Prostate gland (tissue), 2 donors: ENCODE measurements at regions not wholly inside any gene's neighbourhood (a gene's known extent, or its start where the extent isn't known, plus 50 kb on each side); places are given as distances from the start of the nearest gene placed in this dataset.

ENCODE experiments used
- POLR2A ChIP-seq: fragments of 450-650 bp; IDR thresholded peaks from one replicate; pipeline ENCODE4 v1.6.1; 2016; ENCODE audit warnings: antibody characterized with exemption, mild to moderate bottlenecking
- POLR2AphosphoS5 ChIP-seq: sonication (generic); formaldehyde crosslinking; IDR thresholded peaks from one replicate; pipeline ENCODE4 v1.6.1; 2017; ENCODE audit warnings: antibody characterized with exemption
- TF ChIP-seq, protein P1 (sequence below), 4 experiments: fragments of 200-600 bp in 2 of 4; fragments of 450-650 bp in 2 of 4; sonication (generic) in 2 of 4; IDR thresholded peaks; 1 replicate in 3 of 4; 2 replicates in 1 of 4; pipeline ENCODE4 v1.5.1; 2016 to 2019; ENCODE audit warnings: antibody characterized with exemption in 4 of 4, mild to moderate bottlenecking in 2 of 4, moderate library complexity in 2 of 4

DNA sequence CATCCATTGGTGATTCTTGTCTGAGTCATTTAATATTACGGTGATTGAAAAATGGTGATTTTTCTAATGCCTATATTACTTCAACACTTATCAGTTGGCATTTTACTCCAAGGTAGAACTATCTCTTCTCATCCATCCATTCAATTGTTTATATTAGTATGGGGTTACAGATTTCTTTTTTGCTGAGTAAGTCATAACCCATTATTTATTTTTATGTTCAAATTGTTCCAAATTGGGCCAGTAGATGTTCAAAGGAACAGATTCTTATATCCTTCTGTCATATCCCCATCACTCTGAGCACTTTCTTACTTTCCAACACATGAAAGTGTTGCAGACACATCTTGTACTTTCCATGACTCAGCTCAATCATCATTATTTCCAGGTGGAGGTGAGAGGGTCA, 466.8 kb upstream of the CAMK1G start:
- TF ChIP-seq, protein P1, sequence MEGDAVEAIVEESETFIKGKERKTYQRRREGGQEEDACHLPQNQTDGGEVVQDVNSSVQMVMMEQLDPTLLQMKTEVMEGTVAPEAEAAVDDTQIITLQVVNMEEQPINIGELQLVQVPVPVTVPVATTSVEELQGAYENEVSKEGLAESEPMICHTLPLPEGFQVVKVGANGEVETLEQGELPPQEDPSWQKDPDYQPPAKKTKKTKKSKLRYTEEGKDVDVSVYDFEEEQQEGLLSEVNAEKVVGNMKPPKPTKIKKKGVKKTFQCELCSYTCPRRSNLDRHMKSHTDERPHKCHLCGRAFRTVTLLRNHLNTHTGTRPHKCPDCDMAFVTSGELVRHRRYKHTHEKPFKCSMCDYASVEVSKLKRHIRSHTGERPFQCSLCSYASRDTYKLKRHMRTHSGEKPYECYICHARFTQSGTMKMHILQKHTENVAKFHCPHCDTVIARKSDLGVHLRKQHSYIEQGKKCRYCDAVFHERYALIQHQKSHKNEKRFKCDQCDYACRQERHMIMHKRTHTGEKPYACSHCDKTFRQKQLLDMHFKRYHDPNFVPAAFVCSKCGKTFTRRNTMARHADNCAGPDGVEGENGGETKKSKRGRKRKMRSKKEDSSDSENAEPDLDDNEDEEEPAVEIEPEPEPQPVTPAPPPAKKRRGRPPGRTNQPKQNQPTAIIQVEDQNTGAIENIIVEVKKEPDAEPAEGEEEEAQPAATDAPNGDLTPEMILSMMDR (IDR thresholded peaks at IDR 0.05) = no peak
- TF ChIP-seq POLR2AphosphoS5 (no peak), POLR2A (no peak)
